SHP77 treated with DMSO at 0.1 percent for 48 hours (cell line): ENCODE measurements at regions not wholly inside any gene's neighbourhood (a gene's known extent, or its start where the extent isn't known, plus 50 kb on each side); places are given as distances from the start of the nearest gene placed in this dataset.
A peak's percentile ranks its signal among the peaks of the same experiment; 100 is the strongest.

Experiments used
- DNase-seq: peaks from one replicate; lab custom pipeline; 2025; lab: John Stamatoyannopoulos, UW

DNA sequence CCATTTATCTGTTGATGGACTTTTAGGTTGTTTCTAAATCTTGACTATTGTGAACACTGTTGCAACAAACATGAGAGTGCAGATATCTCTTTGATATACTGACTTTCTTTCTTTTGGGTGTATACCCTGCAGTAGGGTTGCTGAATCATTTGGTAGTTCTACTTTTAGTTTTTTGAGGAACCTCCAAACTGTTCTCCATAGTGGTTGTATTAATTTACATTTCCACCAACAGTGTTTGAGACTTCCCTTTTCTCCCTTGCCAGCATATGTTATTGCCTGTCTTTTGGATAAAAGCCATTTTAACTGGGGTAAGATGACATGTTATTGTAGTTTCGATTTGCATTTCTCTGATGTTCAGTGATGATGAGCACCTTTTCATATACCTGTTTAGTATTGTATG lies 330.0 kb downstream of the DDX10 start:
- no peak for DNase-seq

DNA sequence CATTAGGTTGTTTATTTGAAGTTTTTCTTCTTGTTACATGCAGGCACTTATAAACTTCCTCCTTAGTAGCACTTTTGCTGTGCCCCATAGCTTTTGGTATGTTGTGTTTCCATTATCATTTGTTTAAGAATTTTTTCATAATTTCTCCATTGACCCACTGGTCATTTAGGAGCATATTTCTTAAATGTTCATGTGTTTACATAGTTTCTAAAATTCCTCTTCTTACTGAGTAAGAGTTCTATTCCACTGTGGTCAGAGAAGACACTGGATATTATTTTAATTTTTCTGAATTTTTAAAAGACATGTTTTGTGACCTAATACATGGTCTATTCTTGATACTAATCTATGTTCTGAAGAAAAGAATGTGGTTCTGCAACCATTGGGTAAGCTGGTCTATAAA lies 333.0 kb downstream of the DDX10 start:
- no peak for DNase-seq

DNA sequence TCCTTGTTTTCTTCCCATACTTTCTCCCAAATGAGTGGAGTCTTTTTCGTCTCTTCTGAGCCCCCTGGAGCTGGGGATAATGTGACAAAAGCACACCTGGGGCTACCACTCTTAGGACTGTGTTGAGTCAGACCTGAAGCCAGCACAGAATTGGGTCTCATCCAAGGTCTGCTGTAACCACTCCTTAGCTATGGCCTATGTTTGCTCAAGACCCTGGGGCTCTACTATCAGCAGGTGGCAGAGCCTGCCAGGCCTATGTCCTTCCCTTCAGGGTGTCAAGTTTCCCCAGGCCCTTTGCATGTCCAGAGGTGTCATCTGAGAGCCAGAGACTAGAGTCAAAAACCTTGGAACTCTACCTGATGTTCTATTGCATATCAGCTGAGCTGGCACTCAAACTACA lies 335.7 kb downstream of the DDX10 start:
- peak; percentile 30 for DNase-seq

DNA sequence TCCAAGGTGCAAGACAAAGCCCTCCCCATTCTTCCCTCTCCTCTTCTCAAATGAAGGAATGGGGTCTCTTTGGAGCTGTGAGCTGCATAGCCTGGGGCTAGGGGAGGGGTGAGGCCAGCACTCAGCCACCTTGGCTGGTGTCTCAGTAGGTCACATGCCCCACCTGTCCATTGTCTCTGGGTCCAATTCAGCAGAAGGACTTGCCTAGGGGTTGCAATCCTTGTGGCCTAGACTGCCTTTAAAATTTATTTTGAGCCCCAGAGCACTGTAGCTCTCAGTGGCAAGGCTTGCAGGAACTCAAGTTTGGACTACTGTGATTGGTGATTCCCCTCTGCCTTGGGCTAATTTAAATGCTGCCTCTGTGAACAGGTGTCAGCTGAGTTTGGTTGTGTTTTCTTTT lies 336.7 kb downstream of the DDX10 start:
- no peak for DNase-seq

DNA sequence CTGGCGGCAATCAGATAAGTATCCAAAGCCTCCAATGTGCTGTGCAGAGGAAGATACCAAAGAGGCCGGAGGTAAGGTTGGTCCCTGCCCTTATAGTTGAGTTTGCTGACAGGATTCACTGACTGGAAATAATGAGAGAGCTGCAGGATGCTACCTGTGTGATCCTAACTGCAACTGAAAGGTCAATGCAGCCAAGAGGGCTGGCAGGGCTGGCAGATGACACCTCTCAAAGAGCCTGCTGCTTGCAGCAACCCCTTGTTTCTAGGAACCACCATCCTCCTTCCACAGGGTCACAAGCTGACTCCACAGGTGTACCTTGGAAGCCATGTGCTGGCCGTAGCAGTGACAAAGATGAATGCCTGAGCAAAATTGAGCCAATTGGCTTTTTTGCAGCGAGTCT lies 348.1 kb downstream of the DDX10 start:
- DNase-seq = no peak

DNA sequence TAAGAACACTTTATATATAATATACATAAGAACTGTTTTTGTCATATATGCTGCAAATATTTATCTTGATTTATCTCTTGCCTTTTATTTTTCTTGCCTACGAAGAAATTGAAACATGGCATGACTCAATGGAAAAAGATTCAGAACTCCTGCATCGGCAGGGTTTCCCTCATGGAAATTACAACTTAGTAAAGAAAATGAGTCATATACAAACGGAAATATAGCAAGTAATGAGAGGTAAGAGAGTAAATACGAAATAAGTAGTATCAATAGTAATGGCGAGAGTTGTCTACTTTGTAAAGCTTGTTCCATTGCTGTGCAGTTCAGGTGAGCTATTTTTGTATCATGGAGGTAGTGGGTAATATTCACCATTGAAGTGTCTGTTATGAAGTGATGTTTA lies 350.4 kb downstream of the DDX10 start:
- no peak for DNase-seq

DNA sequence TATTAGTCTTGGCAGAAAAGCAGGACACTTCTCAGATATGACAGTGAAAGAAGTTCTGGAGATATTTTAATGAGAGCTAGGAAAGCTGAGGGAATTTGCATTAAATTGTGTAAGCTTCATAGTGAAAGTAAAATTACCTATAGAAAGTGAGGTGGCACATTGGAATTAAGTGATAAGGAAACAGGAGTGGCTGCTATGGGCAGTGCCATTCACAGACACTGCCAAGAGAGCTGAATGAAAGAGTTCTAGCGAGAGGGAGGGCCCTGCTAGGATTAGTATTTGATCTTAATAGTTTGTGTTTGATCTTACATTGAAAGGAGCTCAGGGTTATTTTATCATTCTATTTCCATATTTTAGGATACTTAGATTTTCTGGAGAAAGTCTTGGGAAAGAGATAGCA lies 351.9 kb downstream of the DDX10 start:
- DNase-seq = no peak

DNA sequence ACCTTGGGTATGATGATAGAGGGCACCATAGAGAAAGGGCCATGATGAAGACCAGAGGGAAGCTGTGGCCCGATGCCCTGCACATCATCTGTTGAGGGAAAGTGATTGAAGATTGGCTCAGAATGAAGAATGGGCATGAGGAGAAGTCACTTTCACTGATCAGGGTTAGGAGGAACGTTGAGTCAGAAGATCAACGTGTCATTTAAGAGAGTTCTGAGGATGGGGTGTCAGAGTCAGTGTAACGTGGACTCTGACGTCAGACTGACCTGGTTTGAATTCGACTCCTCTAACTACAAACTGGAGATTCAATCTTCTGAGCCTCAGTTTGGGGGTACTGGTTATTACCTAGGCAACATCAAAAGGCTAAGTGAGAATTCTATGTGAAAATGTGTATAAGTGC lies 352.6 kb downstream of the DDX10 start:
- no peak for DNase-seq

DNA sequence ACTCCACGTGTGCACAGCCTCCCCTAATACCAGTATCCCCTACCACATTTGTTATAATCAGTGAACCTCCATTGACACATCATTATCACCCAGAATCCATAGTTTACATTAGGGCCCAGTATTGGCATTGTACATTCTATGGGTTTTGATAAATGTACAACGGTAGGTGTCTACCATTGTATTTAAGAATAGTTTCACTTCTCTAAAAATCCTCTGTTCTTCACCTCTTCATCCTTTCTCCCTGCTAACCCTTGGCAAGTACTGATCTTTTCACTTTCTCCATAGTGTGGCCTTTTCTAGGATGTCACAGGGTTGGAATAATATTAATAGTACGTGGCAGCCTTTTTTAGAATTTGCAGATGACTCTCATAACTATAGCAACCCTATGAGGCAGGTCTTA lies 353.8 kb downstream of the DDX10 start:
- no peak for DNase-seq

DNA sequence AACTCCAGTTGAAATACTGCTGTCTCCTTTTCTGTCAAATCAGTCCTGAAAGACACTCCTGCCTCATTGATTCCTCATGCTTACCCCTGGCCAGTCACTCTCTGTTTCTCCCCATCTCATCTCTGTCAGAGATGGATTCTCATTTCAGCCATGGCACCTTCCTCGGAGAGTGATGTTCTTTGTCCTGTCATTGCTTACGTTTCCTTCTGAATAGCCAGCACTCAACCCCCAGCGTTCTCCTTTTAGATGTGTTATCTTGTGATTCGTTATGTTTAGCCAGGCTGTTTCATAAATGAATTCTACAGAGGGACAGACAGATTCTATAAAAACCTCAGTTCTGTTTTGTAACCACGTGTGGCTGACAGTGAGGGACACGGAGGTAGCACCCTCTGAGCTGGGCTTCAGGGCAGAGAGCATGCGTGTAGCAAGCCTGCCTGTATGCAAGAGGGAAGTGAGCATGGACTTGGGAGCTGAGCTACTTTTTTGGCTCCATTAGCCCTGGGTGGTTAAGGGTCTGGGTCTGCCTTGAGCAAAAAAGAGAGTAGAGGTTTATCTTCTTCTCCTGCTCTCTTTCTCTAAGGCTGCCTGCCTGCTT lies 354.6 kb downstream of the DDX10 start:
- peak; percentile 12 for DNase-seq

DNA sequence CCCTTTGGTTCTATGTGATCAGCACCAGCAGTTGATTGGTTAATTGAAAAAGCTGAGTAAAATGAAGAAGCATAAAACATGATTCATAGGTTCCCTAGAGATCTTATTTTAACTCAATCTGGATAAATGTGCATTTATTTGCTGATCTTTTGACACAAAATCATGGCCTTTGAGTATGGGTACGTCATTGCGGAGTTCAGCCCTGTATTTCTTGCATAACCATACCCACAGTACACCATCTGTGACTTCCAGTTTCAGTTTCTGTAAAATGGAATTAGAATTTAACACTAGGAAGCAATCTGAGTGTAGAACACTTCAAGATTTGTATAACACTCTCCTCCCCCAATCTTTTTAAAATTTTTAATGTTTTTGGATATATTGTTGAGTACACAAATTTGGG lies 358.2 kb downstream of the DDX10 start:
- DNase-seq = no peak

DNA sequence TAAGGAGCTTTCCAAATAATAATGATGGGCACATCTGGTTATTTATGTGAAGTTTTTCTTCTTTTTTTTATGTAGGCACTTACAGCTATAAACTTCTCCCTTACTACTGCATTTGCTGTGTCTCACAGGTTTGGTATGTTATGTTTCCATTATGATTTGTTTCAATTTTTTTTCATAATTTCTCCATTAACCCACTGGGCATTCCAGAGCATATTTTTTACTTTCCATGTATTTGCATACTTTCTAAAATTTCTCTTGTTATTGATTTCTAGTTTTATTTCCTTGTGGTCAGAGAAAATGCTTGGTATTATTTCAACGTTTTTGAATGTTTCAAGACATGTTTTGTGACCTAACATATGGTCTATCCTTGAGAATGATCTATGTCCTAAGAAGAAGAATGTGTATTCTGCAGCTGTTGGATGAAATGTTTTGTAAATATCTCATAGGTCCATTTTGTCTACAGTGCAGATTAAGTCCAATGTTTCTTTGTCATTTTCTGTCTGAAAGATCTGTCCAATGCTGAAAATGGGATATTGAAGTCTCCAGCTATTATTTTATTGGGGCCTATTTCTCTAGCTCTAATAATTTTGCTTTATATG lies 362.1 kb downstream of the DDX10 start:
- no peak for DNase-seq

DNA sequence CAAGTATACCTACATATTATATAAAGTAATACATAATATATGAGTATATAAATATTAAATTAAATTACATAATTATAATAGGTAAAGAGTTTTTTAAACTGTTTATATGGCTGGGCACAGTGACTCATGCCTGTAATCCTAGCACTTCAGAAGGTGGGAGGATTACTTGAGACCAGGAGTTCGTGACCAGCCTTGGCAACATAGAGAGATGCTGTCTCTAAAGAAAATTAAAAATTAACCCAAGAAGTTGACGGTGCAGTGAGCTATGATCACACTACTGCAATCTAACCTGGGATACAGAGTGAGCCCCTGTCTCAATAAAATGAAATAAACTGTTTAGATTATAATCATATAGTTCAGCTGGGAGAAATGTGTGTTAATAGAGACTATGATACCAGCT lies 363.0 kb downstream of the DDX10 start:
- DNase-seq = no peak

DNA sequence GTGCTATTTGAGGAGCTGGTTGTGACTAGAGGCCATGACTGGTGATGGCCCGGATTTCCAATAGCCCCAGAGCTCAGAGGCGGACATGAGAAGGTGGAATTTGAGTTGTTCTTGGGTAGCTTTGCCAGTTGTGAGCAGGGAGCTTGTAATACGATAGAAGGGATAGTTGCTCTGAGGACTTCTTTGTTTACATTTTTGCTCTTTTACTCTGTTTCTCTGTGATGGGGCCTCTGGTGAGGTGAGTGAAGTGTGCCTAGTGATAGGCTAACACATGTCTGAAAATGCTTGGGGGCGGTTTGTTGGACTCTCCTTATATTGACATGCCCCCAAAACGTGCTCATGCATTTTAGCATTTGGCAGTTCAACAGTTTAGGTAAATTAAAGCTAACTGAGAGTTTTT lies 365.1 kb downstream of the DDX10 start:
- DNase-seq = no peak

DNA sequence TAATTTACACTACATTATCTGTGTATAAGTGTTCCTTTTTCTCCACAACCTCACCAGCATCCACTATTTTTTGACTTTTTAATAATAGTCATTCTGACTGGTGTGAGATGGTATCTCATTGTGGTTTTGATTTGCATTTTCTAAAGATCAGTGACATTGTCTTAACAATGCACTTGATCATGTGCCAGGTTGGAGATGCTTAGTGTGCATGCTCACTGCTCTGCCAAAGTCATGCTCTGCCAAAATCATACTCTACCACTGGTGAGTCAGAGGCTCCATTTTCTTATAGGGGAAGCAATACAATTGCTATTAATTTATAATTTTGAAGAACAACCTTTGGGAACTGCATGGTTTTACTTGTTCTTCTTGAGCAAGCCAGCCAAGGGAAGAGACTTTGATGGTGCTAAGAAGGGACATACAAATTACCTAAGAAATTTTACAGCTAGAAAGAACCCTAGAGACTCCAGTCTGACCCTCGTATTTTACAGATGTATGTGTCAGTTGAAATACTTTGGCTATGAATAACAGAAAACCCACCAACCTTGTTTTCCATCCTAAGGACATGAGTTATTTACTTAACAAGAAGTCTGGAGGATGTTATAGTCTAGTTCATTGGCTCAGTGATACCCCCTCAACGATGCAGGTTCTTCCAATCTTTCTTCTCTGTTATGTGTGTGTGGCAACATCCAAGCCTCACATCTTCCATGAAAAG lies 368.9 kb downstream of the DDX10 start:
- DNase-seq = no peak

DNA sequence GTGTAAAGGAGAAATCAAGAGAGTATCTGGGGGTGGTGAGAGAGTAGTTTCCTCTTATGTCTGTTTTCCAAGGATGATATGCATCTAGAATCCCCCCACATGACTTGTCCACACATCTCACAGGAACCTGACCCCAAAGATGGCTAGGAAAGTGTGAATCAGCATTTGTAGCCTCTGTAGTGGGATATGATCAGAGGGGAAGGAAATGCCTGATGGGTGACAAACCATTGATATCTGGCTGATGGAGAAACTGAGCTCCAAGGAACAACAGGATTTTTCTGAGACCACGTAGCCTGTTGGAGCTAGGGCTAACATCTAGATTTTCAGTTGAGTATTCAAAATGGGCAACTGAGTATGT lies 369.4 kb downstream of the DDX10 start:
- DNase-seq = no peak

DNA sequence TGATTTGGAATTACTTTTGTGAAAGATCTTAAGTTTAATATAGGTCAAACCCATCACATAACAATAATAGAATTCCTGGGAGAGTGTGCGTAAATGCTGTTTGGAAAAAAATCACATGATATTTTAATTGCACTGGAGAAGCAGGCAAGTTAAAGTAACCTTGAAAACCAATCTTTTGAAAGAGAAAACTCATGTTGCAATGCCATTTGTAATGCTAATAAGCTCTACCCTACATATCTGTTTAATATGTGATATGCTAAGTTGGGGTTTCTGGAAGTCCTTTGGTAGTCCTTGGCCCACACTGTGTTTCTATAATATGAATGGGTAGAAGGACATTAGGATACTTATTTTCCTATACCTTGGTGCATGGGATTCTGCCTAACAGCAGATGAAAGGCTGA lies 370.4 kb downstream of the DDX10 start:
- DNase-seq = no peak

DNA sequence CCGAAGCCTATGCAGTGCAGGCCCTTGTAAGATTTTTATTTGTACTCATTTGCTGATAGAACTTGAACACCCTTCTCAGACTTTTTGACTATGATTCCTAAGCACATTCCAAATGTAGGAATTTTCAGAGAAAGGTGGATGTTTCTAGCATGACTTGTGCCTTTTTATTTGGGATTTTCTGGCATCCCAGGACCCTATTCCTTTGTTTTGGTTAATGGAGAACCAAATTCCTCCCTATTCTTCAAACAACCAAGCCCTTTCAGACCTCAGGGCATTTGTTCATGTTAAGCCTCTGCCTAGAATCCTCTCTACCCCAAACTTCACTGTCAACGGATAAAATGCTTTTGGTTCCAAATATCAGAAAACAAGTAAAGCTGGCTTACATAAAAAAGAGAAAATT lies 371.1 kb downstream of the DDX10 start:
- DNase-seq = no peak

DNA sequence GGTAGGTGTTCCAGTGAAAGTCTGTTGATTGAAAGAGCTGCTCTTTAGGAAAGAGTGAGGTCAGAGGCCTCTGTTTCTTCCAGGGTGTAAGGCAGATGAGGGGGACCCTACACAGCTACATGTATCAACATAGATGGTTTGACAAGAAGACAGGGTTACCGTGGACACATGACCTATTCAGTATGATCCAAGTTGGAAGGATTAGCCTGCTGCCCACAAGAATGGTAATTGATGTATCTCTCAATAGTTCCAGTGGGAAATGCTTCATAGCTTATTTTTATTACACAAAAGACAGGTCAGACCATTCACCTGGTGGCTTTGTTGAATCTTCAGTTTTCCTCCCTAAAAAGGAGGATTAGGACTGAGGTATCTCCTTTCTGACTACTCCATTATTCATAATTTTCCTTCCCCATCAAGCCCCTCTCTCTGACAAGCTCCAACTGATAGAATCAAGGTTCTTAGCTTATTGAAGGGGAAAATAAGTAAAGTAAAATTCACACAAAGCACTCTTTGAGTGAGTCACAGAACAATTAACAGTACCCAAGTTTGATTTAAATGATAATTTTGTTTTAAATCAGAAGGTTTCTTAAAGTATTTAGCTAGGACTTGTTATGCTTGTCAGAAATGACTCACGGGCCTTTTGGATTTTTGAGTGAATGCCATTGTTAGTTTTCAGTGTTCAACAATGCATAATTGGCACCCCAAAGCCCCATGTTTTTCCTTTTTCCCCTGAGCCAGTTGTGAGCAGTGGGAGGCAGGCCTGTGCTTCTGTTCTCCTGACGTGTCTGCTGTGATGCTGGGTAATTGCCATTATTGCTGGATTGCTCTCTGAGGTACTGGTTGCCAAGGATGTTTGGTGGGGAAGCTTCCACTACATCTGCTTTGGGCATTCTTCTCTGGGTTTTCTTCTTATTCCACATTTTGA lies 373.2 kb downstream of the DDX10 start:
- DNase-seq = no peak

DNA sequence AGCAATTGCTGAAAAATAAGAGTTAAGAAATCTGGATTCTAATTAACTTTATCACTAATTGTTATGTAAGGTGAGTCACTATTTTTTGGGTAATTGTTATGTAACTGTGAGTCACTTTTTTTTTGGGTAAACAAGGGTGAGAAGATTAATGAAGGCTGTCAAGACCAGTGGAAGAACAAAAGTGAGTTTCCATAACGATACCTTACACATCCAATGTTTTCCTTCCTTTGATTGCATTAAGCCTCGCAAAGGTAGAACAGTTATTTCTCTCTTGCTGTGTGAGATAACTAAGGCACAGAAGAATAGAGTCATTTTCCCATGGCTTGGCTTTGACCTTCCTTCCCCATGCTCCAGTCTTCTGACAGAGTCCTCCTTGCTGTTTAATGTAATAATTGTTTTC lies 374.7 kb downstream of the DDX10 start:
- no peak for DNase-seq

DNA sequence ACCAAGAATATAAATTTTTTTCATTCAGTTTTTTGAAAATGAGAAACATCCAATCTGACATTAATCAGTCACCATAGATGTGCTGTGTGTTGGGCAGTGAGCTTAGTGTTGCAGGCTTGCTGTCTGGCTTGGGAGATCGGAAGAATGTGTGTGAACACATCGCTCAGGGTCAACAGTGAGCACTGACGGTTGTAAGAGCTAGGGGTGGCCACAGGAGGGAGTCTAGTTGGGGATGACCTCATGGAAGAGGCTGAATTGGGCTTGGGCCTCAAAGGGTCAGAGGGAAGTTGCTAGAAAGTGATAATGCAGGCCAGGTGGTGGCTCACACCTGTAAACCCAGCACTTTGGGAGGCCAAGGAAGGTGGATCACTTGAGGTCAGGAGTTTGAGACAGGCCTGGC lies 375.4 kb downstream of the DDX10 start:
- DNase-seq = no peak

DNA sequence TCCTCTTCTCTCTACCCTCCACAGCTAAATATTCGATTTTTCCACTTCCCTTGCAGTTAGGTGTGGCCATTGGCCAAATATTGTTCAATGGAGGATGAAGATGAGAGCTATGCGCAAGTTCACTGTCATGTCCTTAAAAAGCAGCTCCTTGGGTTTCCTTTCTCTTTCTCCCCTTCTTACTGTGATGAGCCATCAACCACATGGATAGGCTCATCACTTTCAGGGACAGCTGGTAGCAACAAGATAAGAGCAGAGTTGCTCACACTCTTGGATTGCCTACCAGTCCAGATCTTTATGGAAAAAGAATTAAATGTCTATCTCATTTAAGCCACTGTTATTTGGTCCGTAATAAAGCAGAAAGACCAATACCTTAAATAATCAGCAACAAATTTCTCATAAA lies 377.0 kb downstream of the DDX10 start:
- no peak for DNase-seq

DNA sequence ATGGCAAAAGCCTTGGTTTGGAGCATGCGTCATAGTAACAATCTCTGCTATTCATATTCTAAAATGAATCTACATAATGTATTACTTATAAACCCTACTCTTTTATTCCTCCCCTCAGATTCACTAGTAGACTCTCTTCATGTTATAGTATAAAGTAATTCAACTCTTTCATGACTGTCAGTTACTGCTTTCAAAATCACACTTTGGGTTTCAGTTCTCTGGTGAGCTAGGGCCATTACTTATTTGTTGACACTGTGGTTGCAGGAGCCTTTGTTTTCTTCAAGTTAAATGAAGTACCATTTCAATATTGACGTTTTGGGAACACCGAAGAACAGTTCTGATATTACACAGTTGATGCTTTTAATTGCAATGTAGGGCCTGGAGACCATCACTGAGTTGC lies 378.4 kb downstream of the DDX10 start:
- no peak for DNase-seq
